Activated CD4-positive, alpha-beta T cell treated with anti-CD3 and anti-CD28 coated beads, Interleukin-2, amount 10 ng/mL, durations not matched to agents 7 days and 5 days (primary cell): ENCODE measurements at regions not wholly inside any gene's neighbourhood (a gene's known extent, or its start where the extent isn't known, plus 50 kb on each side); places are given as distances from the start of the nearest gene placed in this dataset.
"Not testable (repeated sequence)": the region's sequence is repeated elsewhere in the genome, so short reads cannot be mapped to it uniquely, and the experiment has no call there.

Experiments
- CTCF ChIA-PET: fragments of 350-600 bp; sonication (Branson Sonifier 250); formaldehyde crosslinking; loops from one replicate; lab custom pipeline; 2021; ENCODE audit warnings: antibody characterized with exemption; lab: Charles Lee
- POLR2A ChIA-PET: fragments of 350-600 bp; sonication (Branson Sonifier 250); formaldehyde crosslinking; loops from one replicate; lab custom pipeline; 2021; ENCODE audit warnings: antibody characterized with exemption; lab: Charles Lee
- DNase-seq: peaks from one replicate; pipeline ENCODE4 v3.0.0-alpha.2; 2020
- H3K27ac Mint-ChIP-seq: one replicate; pipeline ENCODE4 v1.8.0; 2021; ENCODE audit warnings: mild to moderate bottlenecking, moderate library complexity, mixed read lengths
- H3K27me3 Mint-ChIP-seq: one replicate; pipeline ENCODE4 v1.8.0; 2021; ENCODE audit warnings: mixed read lengths
- H3K36me3 Mint-ChIP-seq: one replicate; pipeline ENCODE4 v1.8.0; 2021; ENCODE audit warnings: low read depth, mixed read lengths
- H3K4me1 Mint-ChIP-seq: one replicate; pipeline ENCODE4 v1.8.0; 2021; ENCODE audit warnings: mixed read lengths
- H3K4me3 Mint-ChIP-seq: one replicate; pipeline ENCODE4 v1.8.0; 2021; ENCODE audit warnings: mild to moderate bottlenecking, moderate library complexity, mixed read lengths
- H3K9me3 Mint-ChIP-seq: one replicate; pipeline ENCODE4 v1.8.0; 2021; ENCODE audit warnings: mixed read lengths

DNA sequence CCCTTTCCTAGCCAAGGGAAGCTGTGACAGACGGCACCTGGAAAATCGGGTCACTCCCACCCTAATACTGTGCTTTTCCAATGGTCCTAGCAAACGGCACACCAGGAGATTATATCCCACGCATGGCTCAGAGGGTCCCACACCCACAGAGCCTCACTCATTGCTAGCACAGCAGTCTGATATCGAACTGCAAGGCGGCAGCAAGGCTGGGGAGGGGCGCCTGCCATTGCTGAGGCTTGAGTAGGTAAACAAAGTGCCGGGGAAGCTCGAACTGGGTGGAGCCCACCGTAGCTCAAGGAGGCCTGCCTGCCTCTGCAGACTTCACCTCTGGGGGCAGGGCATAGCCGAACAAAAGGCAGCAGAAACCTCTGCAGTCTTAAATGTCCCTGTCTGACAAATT is 91.4 kb upstream of the HMGXB4 start:
- H3K9me3 Mint-ChIP-seq, H3K4me1 Mint-ChIP-seq, H3K27ac Mint-ChIP-seq, DNase-seq, H3K4me3 Mint-ChIP-seq, CTCF ChIA-PET, POLR2A ChIA-PET, H3K36me3 Mint-ChIP-seq: not testable (repeated sequence)
- peaks cover 11% of the 10 kb centered on the region for H3K27me3 Mint-ChIP-seq

DNA sequence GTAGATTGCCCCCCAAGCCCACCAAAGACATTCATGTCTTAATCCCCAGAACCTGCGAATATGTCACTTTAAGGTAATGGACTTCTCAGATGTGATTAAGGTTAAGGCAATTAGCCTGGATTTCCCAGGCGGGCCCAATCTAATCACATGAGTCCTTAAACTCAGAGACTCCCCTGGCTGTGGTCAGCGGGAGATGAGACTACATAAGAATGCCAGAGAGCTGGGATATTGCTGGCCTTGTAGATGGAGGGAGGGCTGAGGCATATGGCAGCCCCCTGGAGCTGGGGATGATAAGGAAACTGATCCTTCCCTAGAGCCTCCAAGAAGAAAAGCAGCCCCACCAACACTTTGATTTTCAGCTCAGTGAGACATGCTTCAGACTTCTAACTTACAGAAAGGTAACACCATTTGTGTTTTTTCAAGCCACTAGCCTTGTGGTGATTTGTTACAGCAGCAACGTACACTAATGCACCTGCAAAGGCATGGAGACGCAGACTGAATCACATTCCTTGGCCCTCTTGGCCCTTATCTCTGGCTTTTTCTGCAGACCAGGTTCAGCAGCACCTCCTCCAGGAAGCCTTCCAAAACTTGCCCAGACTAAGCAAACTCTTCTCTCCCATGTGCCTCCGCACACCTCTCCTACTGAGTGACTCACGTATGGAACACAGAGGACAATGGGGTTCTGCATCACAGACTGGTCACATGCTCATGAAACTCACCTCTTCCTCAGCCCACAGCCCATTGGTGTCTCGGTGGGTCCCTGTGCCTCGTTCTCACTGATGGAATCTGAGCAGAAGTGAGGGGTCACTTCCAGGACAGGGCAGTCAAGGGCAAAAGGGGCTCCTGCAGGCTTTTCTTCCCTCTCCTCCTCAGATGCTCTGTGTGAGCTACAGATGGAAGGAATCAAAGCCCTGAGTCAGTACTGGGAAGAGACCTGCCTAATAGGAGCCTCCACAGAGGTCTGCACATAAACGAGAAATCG is 86.3 kb upstream of the HMGXB4 start:
- Mint-ChIP-seq H3K27me3 (peaks cover 13% of the 10 kb centered on the region), H3K36me3 (no peaks in the 10 kb centered on the region)
- CTCF ChIA-PET, result no interaction called here

GRCh38 chr22:35172442-35172841 is 84.9 kb upstream of the HMGXB4 start:
- ChIA-PET POLR2A (no interaction called here), CTCF (no interaction called here)
- no peak for DNase-seq
- Mint-ChIP-seq H3K36me3 (no peaks in the 10 kb centered on the region), H3K4me1 (no peaks in the 10 kb centered on the region), H3K4me3 (no peak overlapping the region), H3K9me3 (no peaks in the 10 kb centered on the region), H3K27ac (no peak overlapping the region), H3K27me3 (peaks cover 13% of the 10 kb centered on the region)

More for the DNA sequence above, 86.3 kb upstream of the HMGXB4 start:
- Mint-ChIP-seq H3K4me3 (no peak overlapping the region), H3K9me3 (no peaks in the 10 kb centered on the region), H3K4me1 (no peaks in the 10 kb centered on the region), H3K27ac (no peak overlapping the region)
- no peak for DNase-seq
- POLR2A ChIA-PET, result no interaction called here

DNA sequence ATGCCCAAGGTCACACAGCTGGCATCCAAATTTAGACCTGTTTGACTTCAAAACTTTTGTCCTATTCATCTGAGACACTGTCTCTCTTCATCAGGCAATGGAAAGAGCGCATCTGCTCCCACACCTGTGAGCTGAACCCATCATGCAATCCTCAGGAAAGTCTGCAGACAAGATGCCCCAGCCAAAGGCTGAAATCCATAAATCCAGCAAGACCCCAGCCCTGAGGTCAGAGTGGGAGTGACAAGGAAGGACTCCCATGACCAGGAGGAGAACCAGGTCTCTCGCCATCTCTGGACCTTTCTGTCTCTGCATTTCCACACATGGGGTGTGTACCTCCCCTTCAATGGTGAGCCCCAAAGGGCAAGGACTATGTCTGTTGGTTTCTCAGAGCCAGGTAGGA is 83.6 kb upstream of the HMGXB4 start:
- Mint-ChIP-seq H3K27me3 (peaks cover 4% of the 10 kb centered on the region), H3K4me1 (no peaks in the 10 kb centered on the region), H3K27ac (no peak overlapping the region), H3K9me3 (no peaks in the 10 kb centered on the region), H3K4me3 (no peak overlapping the region), H3K36me3 (no peaks in the 10 kb centered on the region)
- CTCF ChIA-PET, result no interaction called here
- POLR2A ChIA-PET, result no interaction called here
- DNase-seq, result no peak

- Mint-ChIP-seq H3K27ac (no peak overlapping the region), H3K4me1 (no peaks in the 10 kb centered on the region), H3K36me3 (no peaks in the 10 kb centered on the region), H3K4me3 (no peak overlapping the region), H3K9me3 (no peaks in the 10 kb centered on the region), H3K27me3 (peaks cover 4% of the 10 kb centered on the region)
- CTCF ChIA-PET, result interaction anchor here (0.5 kb wide), 1 partner anchor 218 kb away, joined by 5 read pairs; no protein-coding TSS in a partner anchor
- DNase-seq, result no peak
- POLR2A ChIA-PET, result no interaction called here
Observed at GRCh38 chr22:35174401-35175038, 82.8 kb upstream of the HMGXB4 start.

DNA sequence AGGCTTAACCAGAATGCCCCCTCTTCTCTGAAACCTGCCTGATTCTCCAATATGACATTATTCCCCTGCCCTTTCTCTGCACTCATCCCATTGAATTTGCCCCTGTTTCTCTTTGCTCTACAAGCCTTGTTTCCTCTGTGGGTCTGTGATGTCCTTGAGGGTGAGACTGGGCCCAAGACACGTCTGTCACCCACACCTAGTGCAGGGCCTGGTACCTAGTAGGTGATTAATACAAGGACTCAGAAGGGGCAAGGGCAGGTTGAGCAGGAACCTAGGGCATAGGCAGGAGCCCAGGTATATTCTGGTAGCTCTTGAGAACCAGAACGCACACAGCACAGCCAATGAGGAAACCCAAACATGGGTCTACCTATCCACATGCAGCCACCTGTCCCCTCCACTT is 81.9 kb upstream of the HMGXB4 start:
- CTCF ChIA-PET, result no interaction called here
- peaks cover 3% of the 10 kb centered on the region for H3K27me3 Mint-ChIP-seq
- POLR2A ChIA-PET, result no interaction called here
- DNase-seq, result no peak
- H3K4me1 Mint-ChIP-seq, result no peaks in the 10 kb centered on the region
- no peak overlapping the region for H3K4me3 Mint-ChIP-seq
- H3K36me3 Mint-ChIP-seq, result no peaks in the 10 kb centered on the region
- no peak overlapping the region for H3K27ac Mint-ChIP-seq
- no peaks in the 10 kb centered on the region for H3K9me3 Mint-ChIP-seq

- CTCF ChIA-PET, result no interaction called here
- POLR2A ChIA-PET, result no interaction called here
- Mint-ChIP-seq H3K4me1 (no peaks in the 10 kb centered on the region), H3K27ac (no peak overlapping the region), H3K36me3 (no peaks in the 10 kb centered on the region), H3K9me3 (no peaks in the 10 kb centered on the region), H3K4me3 (no peak overlapping the region), H3K27me3 (peaks cover 2% of the 10 kb centered on the region)
- no peak for DNase-seq
Observed at GRCh38 chr22:35177811-35178210, 79.5 kb upstream of the HMGXB4 start.

DNA sequence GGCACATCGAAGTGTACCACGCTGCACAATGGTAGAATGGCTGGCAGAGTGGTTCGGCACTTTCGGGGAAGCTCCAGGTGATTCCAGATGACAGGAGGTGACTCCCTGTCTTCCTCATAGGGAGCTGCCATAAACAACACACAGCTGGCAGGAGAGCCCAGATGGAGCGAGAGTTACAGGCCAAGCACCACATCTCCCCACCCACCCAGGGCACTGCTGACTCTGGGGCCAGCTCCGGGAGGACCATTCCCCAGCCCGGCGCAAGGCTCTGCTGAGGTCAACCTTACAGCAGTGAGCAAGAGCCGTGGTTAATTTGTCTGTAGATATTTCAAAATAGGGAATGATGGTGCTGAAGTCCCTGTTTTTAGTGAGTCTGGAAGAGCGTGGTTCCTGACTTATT is 78.8 kb upstream of the HMGXB4 start:
- Mint-ChIP-seq H3K36me3 (no peaks in the 10 kb centered on the region), H3K27me3 (peaks cover 2% of the 10 kb centered on the region), H3K4me1 (no peaks in the 10 kb centered on the region), H3K27ac (no peak overlapping the region), H3K9me3 (no peaks in the 10 kb centered on the region), H3K4me3 (no peak overlapping the region)
- CTCF ChIA-PET, result no interaction called here
- POLR2A ChIA-PET, result no interaction called here
- no peak for DNase-seq

DNA sequence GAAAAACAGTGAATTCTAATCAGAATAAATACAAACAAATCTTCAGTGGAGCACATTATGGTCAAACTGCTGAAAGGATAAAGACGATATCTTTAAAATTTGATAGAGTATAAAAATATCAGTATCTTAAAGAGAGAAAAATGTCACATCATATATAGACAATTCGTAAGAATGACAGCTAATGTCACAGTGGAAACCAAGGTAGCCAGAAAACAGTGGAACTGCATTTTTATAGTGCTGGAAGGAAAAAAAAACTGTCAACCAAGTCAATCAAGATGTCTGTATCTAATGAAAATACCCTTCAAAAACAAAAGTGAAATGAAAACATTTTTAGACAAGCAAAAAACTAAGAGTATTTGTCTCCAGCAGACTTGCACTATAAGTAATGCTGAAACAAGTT is 73.4 kb upstream of the HMGXB4 start:
- H3K27ac Mint-ChIP-seq, result no peak overlapping the region
- no peak for DNase-seq
- POLR2A ChIA-PET, result no interaction called here
- H3K4me3 Mint-ChIP-seq, result no peak overlapping the region
- no peaks in the 10 kb centered on the region for H3K9me3 Mint-ChIP-seq
- CTCF ChIA-PET, result no interaction called here
- H3K36me3 Mint-ChIP-seq, result no peaks in the 10 kb centered on the region
- no peaks in the 10 kb centered on the region for H3K4me1 Mint-ChIP-seq
- no peaks in the 10 kb centered on the region for H3K27me3 Mint-ChIP-seq

- Mint-ChIP-seq H3K27ac (no peak overlapping the region), H3K9me3 (peaks cover 8% of the 10 kb centered on the region), H3K27me3 (no peaks in the 10 kb centered on the region), H3K4me1 (no peaks in the 10 kb centered on the region), H3K4me3 (no peak overlapping the region), H3K36me3 (no peaks in the 10 kb centered on the region)
- no peak for DNase-seq
- ChIA-PET CTCF (no interaction called here), POLR2A (no interaction called here)
Observed at GRCh38 chr22:35186492-35186891, 70.8 kb upstream of the HMGXB4 start.

- H3K4me3 Mint-ChIP-seq, H3K4me1 Mint-ChIP-seq, H3K36me3 Mint-ChIP-seq, H3K9me3 Mint-ChIP-seq, POLR2A ChIA-PET, H3K27ac Mint-ChIP-seq, DNase-seq, H3K27me3 Mint-ChIP-seq: not testable (repeated sequence)
- CTCF ChIA-PET, result interaction anchor here (0.6 kb wide), 1 partner anchor 114 kb away, joined by 5 read pairs; no protein-coding TSS in a partner anchor
Observed at GRCh38 chr22:35188930-35189329, 68.4 kb upstream of the HMGXB4 start.

- H3K27me3 Mint-ChIP-seq, result no peaks in the 10 kb centered on the region
- H3K4me3 Mint-ChIP-seq, result no peak overlapping the region
- no peak for DNase-seq
- POLR2A ChIA-PET, result no interaction called here
- CTCF ChIA-PET, result no interaction called here
- no peak overlapping the region for H3K27ac Mint-ChIP-seq
- H3K9me3 Mint-ChIP-seq, result peaks cover 8% of the 10 kb centered on the region
- no peaks in the 10 kb centered on the region for H3K36me3 Mint-ChIP-seq
- H3K4me1 Mint-ChIP-seq, result no peaks in the 10 kb centered on the region
Observed at GRCh38 chr22:35189559-35189958, 67.7 kb upstream of the HMGXB4 start.

DNA sequence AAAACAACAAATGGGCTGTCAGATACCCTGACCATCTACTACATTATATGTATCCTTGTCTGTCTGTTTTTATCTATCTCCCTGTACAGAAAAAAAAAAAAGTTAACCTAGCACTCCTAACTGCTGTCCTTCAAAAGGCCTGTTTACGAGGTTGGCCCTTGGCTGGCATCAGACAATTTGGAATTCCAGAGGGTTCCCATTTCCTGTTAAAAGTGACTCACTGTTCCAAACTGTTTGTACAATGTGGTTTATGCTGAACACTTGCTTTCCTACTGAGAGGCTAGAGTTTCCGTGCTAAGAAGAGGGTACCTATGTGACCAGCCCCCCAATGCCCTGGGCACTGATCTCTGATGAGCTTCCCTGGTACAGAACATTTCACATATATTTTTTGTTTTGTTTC is 65.9 kb upstream of the HMGXB4 start:
- Mint-ChIP-seq H3K4me3 (no peak overlapping the region), H3K4me1 (no peaks in the 10 kb centered on the region)

More for the DNA sequence above, 65.9 kb upstream of the HMGXB4 start:
- Mint-ChIP-seq H3K27me3 (no peaks in the 10 kb centered on the region), H3K9me3 (peaks cover 8% of the 10 kb centered on the region), H3K36me3 (no peaks in the 10 kb centered on the region), H3K27ac (no peak overlapping the region)
- DNase-seq, result no peak
- CTCF ChIA-PET, result no interaction called here
- POLR2A ChIA-PET, result no interaction called here
